ENCODE measurements at regions not wholly inside any gene's neighbourhood (a gene's known extent, or its start where the extent isn't known, plus 50 kb on each side); places are given as distances from the start of the nearest gene placed in this dataset.

- DNase-seq (ENCODE audit: low spot score), result no peak
Observed at GRCh38 chr17:68660302-68660701, 59.1 kb upstream of the FAM20A start.

- no peak for DNase-seq (ENCODE audit: low spot score)
Observed at GRCh38 chr17:68658999-68659780, 58.0 kb upstream of the FAM20A start.

- DNase-seq (ENCODE audit: low spot score), result no peak
Observed at GRCh38 chr17:68657576-68657975, 56.4 kb upstream of the FAM20A start.

GRCh38 chr17:68657166-68657565 is 56.0 kb upstream of the FAM20A start:
- no peak for DNase-seq (ENCODE audit: low spot score)

- DNase-seq (ENCODE audit: low spot score), result no peak
Observed at GRCh38 chr17:68656666-68657065, 55.5 kb upstream of the FAM20A start.
